Esophagus squamous epithelium (tissue), 5 donors: ENCODE measurements at regions not wholly inside any gene's neighbourhood (a gene's known extent, or its start where the extent isn't known, plus 50 kb on each side); places are given as distances from the start of the nearest gene placed in this dataset.

Experiments
- DNase-seq: peaks from one replicate; lab custom pipeline; 2025; lab: John Stamatoyannopoulos, UW
- H3K27ac ChIP-seq, 4 donors: fragments of 200-600 bp; sonication (generic); one replicate each; pipeline ENCODE4 v1.5.1; 2016 to 2019; ENCODE audit warnings: mild to moderate bottlenecking in 1 of 4
- H3K27me3 ChIP-seq, 4 donors: fragments of 200-600 bp; sonication (generic); 1 replicate in 3 of 4; 2 replicates in 1 of 4; pipeline versions ENCODE4 v1.5.1 to v1.6.0; 2017 to 2021; ENCODE audit warnings: antibody characterized with exemption in 1 of 4
- H3K36me3 ChIP-seq, 3 donors: fragments of 200-600 bp; sonication (generic); one replicate each; pipeline ENCODE4 v1.5.1; 2016 to 2019
- H3K4me1 ChIP-seq, 3 donors: fragments of 200-600 bp; sonication (generic); one replicate each; pipeline ENCODE4 v1.5.1; 2017 to 2019
- H3K4me3 ChIP-seq, 4 donors: fragments of 200-600 bp; sonication (generic); 1 replicate in 3 of 4; 2 replicates in 1 of 4; pipeline ENCODE4 v1.5.1; 2016 to 2019; ENCODE audit warnings: mild to moderate bottlenecking in 2 of 4, moderate library complexity in 1 of 4
- H3K9me3 ChIP-seq, 3 donors: fragments of 200-600 bp; sonication (generic); one replicate each; pipeline ENCODE4 v1.5.1; 2016 to 2019
- CTCF ChIP-seq, 6 experiments: fragments of 450-650 bp in 4 of 6; fragments of 200-600 bp in 2 of 6; sonication (generic) in 2 of 6; IDR thresholded peaks; one replicate each; pipeline ENCODE4 v1.5.1; 2016 to 2019; ENCODE audit warnings: antibody characterized with exemption in 6 of 6, mild to moderate bottlenecking in 4 of 6, moderate library complexity in 4 of 6
- POLR2A ChIP-seq, 4 donors: fragments of 450-650 bp; IDR thresholded peaks; one replicate each; pipeline ENCODE4 v1.6.1; 2017; ENCODE audit warnings: antibody characterized with exemption in 4 of 4, mild to moderate bottlenecking in 4 of 4, moderate library complexity in 3 of 4
- WGBS, 2 donors: methylation state at CpG; one replicate each; pipeline ENCODE4 v1.1.5; 2018; 5-methylcytosine and 5-hydroxymethylcytosine counted together
- intact Hi-C: fragments of 100-400 bp; cut with DNase I; formaldehyde crosslinking; loops from one replicate; pipeline ENCODE4 v1.15.0; 2022
- donor health status: DM: yes; HTN: yes; CAD: no.

GRCh38 chr7:153454306-153454705 lies 597.9 kb upstream of the DPP6 start:
- Histone ChIP-seq H3K4me3 (no peak overlapping the region), H3K36me3 (no peaks in the 10 kb centered on the region), H3K27me3 (no peaks in the 10 kb centered on the region), H3K4me1 (no peaks in the 10 kb centered on the region), H3K9me3 (no peaks in the 10 kb centered on the region), H3K27ac (no peak overlapping the region)
- intact Hi-C loops, result no loop called here
- TF ChIP-seq POLR2A (IDR thresholded peaks at IDR 0.05) (no peak), CTCF (IDR thresholded peaks at IDR 0.05) (no peak)
- 80 to 86% methylated on average over 9 of the region's 9 CpGs for WGBS, 2 donors
- no peak for DNase-seq

GRCh38 chr7:153457746-153458145 lies 594.5 kb upstream of the DPP6 start:
- H3K27ac ChIP-seq, result no peak overlapping the region
- WGBS, 2 donors, result 33 to 47% methylated on average over 6 to 7 of the region's 7 CpGs
- H3K4me3 ChIP-seq, result no peak overlapping the region
- H3K27me3 ChIP-seq, result no peaks in the 10 kb centered on the region
- no peak for DNase-seq
- H3K36me3 ChIP-seq, result no peaks in the 10 kb centered on the region
- TF ChIP-seq POLR2A (IDR thresholded peaks at IDR 0.05) (no peak), CTCF (IDR thresholded peaks at IDR 0.05) (no peak)
- intact Hi-C loops, result no loop called here
- no peaks in the 10 kb centered on the region for H3K4me1 ChIP-seq
- no peaks in the 10 kb centered on the region for H3K9me3 ChIP-seq

- H3K4me3 ChIP-seq, result no peak overlapping the region
- no peaks in the 10 kb centered on the region for H3K9me3 ChIP-seq
- no peaks in the 10 kb centered on the region for H3K4me1 ChIP-seq
- H3K36me3 ChIP-seq, result no peaks in the 10 kb centered on the region
- no peaks in the 10 kb centered on the region for H3K27me3 ChIP-seq
- no peak for TF ChIP-seq CTCF (IDR thresholded peaks at IDR 0.05)
- no peak for TF ChIP-seq POLR2A (IDR thresholded peaks at IDR 0.05)
- H3K27ac ChIP-seq, result no peak overlapping the region
- intact Hi-C loops, result no loop called here
- WGBS, 2 donors, result 53 to 75% methylated on average over 9 of the region's 9 CpGs
- no peak for DNase-seq
These were observed 582.1 kb upstream of the DPP6 start for GRCh38 chr7:153470004-153470671.

GRCh38 chr7:153472516-153472915 lies 579.7 kb upstream of the DPP6 start:
- H3K36me3 ChIP-seq, result no peaks in the 10 kb centered on the region
- no peaks in the 10 kb centered on the region for H3K27me3 ChIP-seq
- intact Hi-C loops, result no loop called here
- no peak overlapping the region for H3K27ac ChIP-seq
- 77 to 92% methylated on average over 7 of the region's 7 CpGs for whole genome bisulfite sequencing, 2 donors
- H3K9me3 ChIP-seq, result no peaks in the 10 kb centered on the region
- DNase-seq, result no peak
- no peak overlapping the region for H3K4me3 ChIP-seq
- TF ChIP-seq POLR2A (IDR thresholded peaks at IDR 0.05), result no peak
- TF ChIP-seq CTCF (IDR thresholded peaks at IDR 0.05), result no peak
- H3K4me1 ChIP-seq, result no peaks in the 10 kb centered on the region

GRCh38 chr7:153473185-153473584 lies 579.0 kb upstream of the DPP6 start:
- no peak overlapping the region for H3K4me3 ChIP-seq
- H3K36me3 ChIP-seq, result no peaks in the 10 kb centered on the region
- no peak overlapping the region for H3K27ac ChIP-seq
- H3K27me3 ChIP-seq, result no peaks in the 10 kb centered on the region
- peaks cover 0 to 5% (median 0%) of the 10 kb centered on the region in 3 donors for H3K9me3 ChIP-seq
- DNase-seq, result no peak
- H3K4me1 ChIP-seq, result no peaks in the 10 kb centered on the region
- 18 to 55% methylated on average over 1 of the region's 1 CpG for WGBS, 2 donors
- intact Hi-C loops, result no loop called here
- no peak for TF ChIP-seq CTCF (IDR thresholded peaks at IDR 0.05)
